Thyroid gland (tissue), 4 donors: ENCODE measurements at regions not wholly inside any gene's neighbourhood (a gene's known extent, or its start where the extent isn't known, plus 50 kb on each side); places are given as distances from the start of the nearest gene placed in this dataset.
A peak's percentile ranks its signal among the peaks of the same experiment; 100 is the strongest.

Experiments used
- DNase-seq, 2 donors: peaks; one replicate each; pipeline ENCODE4 v3.0.0-alpha.2; 2019
- H3K27ac ChIP-seq, 3 donors: fragments of 200-600 bp; sonication (generic); 1 replicate in 2 of 3; 2 replicates in 1 of 3; pipeline ENCODE4 v1.5.1; 2016 to 2019; ENCODE audit warnings: mild to moderate bottlenecking in 1 of 3, moderate library complexity in 1 of 3
- H3K27me3 ChIP-seq: fragments of 200-600 bp; sonication (generic); one replicate; pipeline ENCODE4 v1.5.1; 2019
- H3K36me3 ChIP-seq, 2 donors: fragments of 200-600 bp; sonication (generic); one replicate each; pipeline ENCODE4 v1.5.1; 2016 to 2019
- H3K4me1 ChIP-seq, 2 donors: fragments of 200-600 bp; sonication (generic); one replicate each; pipeline ENCODE4 v1.5.1; 2017 to 2019
- H3K4me3 ChIP-seq, 3 donors: fragments of 200-600 bp; sonication (generic); replicated peaks in 1 of 3; 1 replicate in 2 of 3; 2 replicates in 1 of 3; pipeline ENCODE4 v1.5.1; 2016; ENCODE audit warnings: mild to moderate bottlenecking in 1 of 3
- H3K9me3 ChIP-seq: fragments of 200-600 bp; sonication (generic); one replicate; pipeline ENCODE4 v1.5.1; 2017
- POLR2A ChIP-seq, 2 donors: fragments of 450-650 bp; IDR thresholded peaks; one replicate each; pipeline ENCODE4 v1.6.1; 2017; ENCODE audit warnings: antibody characterized with exemption in 2 of 2, mild to moderate bottlenecking in 2 of 2, moderate library complexity in 1 of 2
- WGBS, 2 donors: methylation state at CpG; one replicate each; pipeline ENCODE4 v1.1.5; 2017; 5-methylcytosine and 5-hydroxymethylcytosine counted together
- intact Hi-C: fragments of 100-400 bp; cut with DNase I; formaldehyde crosslinking; loops from one replicate; pipeline ENCODE4 v1.15.1; 2023
- TF ChIP-seq, protein P1 (sequence below), 6 experiments: fragments of 200-600 bp in 3 of 6; fragments of 450-650 bp in 3 of 6; sonication (generic) in 3 of 6; IDR thresholded peaks; one replicate each; pipeline ENCODE4 v1.5.1; 2016 to 2019; ENCODE audit warnings: antibody characterized with exemption in 6 of 6, mild to moderate bottlenecking in 2 of 6, inconsistent platforms in 1 of 6, moderate library complexity in 1 of 6

DNA sequence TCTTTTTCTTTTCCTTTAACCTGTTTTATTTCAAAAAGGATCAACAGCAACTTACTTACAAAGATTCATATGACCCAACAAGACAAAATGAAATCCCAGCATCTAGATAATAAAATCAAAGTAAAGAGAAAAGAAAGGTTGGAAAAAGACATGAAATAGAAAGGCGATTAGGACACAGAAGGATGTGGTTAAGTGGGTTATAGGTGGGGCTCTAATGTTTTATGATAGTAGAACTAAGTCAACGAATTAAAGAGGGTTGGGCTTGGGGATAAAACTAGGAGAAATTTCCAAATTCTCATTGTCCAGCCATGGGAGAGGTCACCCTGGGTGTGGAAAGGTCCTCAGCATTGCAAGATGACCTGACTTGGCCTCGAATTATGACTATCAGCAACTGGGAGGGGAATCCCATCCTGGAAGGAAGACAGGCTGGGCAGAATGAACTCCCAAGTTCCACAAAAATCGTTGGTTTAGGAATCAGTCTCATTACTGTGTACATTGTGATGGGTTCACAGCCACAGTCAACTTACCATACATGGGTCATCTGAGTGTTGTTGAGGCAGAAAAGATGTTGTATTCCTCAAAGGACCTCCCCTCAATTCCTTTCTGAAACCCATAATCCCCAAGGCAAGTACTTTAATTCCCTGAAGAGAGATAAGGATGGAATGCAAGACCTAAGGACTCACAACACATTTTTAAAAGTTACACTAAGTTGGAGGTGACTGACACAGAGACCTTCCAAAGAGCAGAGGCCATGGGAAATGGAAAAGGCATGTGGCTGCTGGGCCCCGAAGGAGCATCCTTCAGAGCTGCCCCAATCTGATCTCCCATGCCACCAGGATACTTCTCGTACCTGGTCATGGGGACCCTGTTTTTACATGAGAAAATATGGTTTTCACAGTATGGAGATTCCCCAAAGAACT is 167.6 kb downstream of the UXS1 start:
- no peak for DNase-seq
- Histone ChIP-seq H3K4me1 (peaks cover 8 to 19% of the 10 kb centered on the region in 2 donors), H3K27ac (no peak overlapping the region), H3K36me3 (no peaks in the 10 kb centered on the region), H3K4me3 (no peak overlapping the region), H3K27me3 (no peaks in the 10 kb centered on the region), H3K9me3 (no peaks in the 10 kb centered on the region)
- WGBS, 2 donors: 71 to 77% methylated on average over 6 of the region's 6 CpGs
- intact Hi-C loops: no loop called here
- TF ChIP-seq, protein P1, sequence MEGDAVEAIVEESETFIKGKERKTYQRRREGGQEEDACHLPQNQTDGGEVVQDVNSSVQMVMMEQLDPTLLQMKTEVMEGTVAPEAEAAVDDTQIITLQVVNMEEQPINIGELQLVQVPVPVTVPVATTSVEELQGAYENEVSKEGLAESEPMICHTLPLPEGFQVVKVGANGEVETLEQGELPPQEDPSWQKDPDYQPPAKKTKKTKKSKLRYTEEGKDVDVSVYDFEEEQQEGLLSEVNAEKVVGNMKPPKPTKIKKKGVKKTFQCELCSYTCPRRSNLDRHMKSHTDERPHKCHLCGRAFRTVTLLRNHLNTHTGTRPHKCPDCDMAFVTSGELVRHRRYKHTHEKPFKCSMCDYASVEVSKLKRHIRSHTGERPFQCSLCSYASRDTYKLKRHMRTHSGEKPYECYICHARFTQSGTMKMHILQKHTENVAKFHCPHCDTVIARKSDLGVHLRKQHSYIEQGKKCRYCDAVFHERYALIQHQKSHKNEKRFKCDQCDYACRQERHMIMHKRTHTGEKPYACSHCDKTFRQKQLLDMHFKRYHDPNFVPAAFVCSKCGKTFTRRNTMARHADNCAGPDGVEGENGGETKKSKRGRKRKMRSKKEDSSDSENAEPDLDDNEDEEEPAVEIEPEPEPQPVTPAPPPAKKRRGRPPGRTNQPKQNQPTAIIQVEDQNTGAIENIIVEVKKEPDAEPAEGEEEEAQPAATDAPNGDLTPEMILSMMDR (IDR thresholded peaks at IDR 0.05): no peak
- no peak for TF ChIP-seq POLR2A (IDR thresholded peaks at IDR 0.05)

DNA sequence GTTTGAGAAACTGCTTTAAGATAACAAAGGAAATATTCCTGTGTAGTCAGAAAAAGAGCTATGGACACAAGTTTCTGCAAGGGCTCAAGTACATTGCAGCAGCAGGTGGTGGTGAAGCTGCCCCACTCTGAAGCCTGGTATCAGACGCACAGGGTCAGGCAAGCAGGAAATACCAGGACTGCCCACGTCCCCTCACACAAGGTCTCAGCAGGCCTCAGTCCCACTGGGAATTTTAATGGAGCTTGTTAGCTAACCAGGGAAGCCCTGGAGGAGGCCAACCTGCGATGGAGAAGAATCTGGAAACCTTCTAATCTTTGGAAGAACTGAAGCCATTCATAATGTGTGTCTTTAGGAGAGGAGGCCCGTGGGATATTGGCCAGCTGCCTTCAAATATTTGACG is 168.3 kb downstream of the UXS1 start:
- Histone ChIP-seq H3K4me3 (no peak overlapping the region), H3K9me3 (no peaks in the 10 kb centered on the region), H3K36me3 (no peaks in the 10 kb centered on the region), H3K27ac (no peak overlapping the region), H3K27me3 (no peaks in the 10 kb centered on the region), H3K4me1 (peaks cover 7 to 18% of the 10 kb centered on the region in 2 donors)
- DNase-seq: no peak
- no peak for TF ChIP-seq POLR2A (IDR thresholded peaks at IDR 0.05)
- TF ChIP-seq, protein P1 (IDR thresholded peaks at IDR 0.05): no peak
- 65 to 76% methylated on average over 5 of the region's 5 CpGs for WGBS, 2 donors
- intact Hi-C loops: no loop called here

DNA sequence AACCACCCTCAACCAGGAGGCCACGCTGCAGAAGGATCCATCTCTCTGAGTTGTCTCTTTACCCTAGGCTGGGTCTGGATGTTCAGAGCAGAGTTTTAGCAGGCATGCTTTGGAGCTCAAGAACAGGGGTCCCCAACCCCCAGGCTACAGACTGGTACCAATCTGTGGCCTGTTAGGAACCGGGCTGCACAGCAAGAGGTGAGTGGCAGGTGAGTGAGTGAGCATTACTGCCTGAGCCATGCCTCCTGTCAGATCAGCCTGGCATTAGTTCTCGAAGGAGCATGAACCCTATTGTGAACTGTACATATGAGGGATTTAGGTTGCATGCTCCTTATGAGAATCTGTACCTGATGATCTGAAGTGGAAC is 172.5 kb downstream of the UXS1 start:
- TF ChIP-seq, protein P1 (IDR thresholded peaks at IDR 0.05): no peak
- TF ChIP-seq POLR2A (IDR thresholded peaks at IDR 0.05): no peak
- intact Hi-C loops: no loop called here

DNA sequence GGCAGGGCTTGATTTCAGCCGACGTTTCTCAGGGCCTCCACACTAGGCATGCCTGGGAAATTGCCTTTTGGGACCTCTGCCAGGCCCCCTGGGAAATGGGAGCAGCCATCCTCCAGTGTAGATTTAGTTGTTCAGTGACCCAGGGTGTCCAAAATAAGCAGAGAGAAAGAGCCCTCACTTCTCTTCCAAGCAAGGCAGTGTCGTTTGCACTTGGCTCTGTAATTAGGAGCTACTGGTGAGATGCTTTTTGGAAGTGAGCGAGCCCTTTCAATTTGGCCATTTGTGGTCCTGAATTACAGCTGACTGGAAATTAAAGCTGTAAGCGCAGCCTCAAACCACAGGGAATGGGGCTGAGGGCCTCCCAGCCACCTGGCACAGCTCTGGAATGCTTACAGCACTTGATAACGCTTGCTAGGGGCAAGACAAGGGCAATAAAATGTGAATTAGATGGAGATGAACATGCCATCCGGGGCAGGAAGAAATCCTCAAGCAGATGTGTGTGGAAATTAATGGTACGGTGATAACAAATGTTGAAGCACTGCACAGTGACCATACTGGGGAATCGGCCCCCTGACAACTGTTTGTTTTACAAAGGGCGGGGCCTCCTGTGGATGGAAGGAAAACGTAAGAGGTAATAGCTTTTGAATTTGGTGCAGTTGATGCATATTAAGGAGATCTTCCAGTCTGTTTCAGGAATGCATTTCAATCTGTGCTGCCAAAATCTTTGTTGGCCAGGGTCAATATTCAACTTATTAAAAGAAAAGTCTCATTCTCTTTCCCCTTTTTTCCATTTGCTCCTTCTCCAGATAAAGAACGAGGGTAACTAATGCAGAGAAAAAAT is 173.1 kb downstream of the UXS1 start:
- Histone ChIP-seq H3K27ac (peak overlapping the region in 1 of 3 donors; percentile 42), H3K9me3 (no peaks in the 10 kb centered on the region), H3K36me3 (no peaks in the 10 kb centered on the region), H3K27me3 (no peaks in the 10 kb centered on the region), H3K4me3 (no peak overlapping the region), H3K4me1 (peaks cover 9% of the 10 kb centered on the region in 2 donors)
- WGBS, 2 donors: 53 to 57% methylated on average over 12 of the region's 12 CpGs
- intact Hi-C loops: no loop called here
- DNase-seq: peak; percentile 17 to 67
- TF ChIP-seq POLR2A (IDR thresholded peaks at IDR 0.05): no peak
- TF ChIP-seq, protein P1 (IDR thresholded peaks at IDR 0.05): no peak

More for the DNA sequence above, 172.5 kb downstream of the UXS1 start:
- Histone ChIP-seq H3K4me3 (no peak overlapping the region), H3K27me3 (no peaks in the 10 kb centered on the region), H3K27ac (no peak overlapping the region), H3K9me3 (no peaks in the 10 kb centered on the region), H3K4me1 (peaks cover 9% of the 10 kb centered on the region in 2 donors), H3K36me3 (no peaks in the 10 kb centered on the region)
- no peak for DNase-seq
- WGBS, 2 donors: 82 to 84% methylated on average over 3 of the region's 3 CpGs
